ENCODE measurements at regions not wholly inside any gene's neighbourhood (a gene's known extent, or its start where the extent isn't known, plus 50 kb on each side); places are given as distances from the start of the nearest gene placed in this dataset.
A peak's percentile ranks its signal among the peaks of the same experiment; 100 is the strongest.

DNA sequence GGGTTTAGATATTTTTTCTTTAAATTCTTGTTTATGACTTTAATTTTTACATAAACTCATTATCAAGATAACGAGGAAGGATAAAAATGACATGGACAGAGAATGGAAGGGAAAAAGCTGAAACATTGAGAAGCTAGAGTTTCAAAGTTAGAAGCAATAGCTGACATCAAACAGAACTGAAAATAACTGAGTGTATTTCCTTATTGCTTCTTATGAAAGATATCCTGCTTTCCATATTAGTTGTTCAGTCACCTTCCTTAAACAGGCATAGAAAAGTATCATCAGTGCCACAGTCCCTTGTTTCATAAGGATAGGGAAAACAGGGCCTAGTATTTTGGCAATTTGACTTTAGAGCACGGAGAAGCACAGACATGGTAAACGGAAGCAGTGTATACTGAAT is 460.5 kb upstream of the GHITM start:
- H3K27ac ChIP-seq (ENCODE audit: low read depth, low read length) = no peak overlapping the region
- no peaks in the 10 kb centered on the region for H3K79me2 ChIP-seq (ENCODE audit: control insufficient read depth, insufficient read depth, low read length, poor library complexity)
- no peak overlapping the region for H3K14ac ChIP-seq (ENCODE audit: low read length)
- no peak overlapping the region for H3K4ac ChIP-seq (ENCODE audit: low read depth, low read length)
- H2BK5ac ChIP-seq (ENCODE audit: low read depth, low read length, poor library complexity) = no peak overlapping the region
- no peak overlapping the region for H3K9ac ChIP-seq (ENCODE audit: low read length)
- H2BK12ac ChIP-seq (ENCODE audit: low read length) = no peak overlapping the region
- no peak overlapping the region for H3K23ac ChIP-seq (ENCODE audit: low read length)
- H4K91ac ChIP-seq (ENCODE audit: low read depth, low read length) = no peak overlapping the region
- H4K8ac ChIP-seq (ENCODE audit: low read depth, low read length) = no peak overlapping the region
- H4K12ac ChIP-seq (ENCODE audit: low read depth, low read length) = no peak overlapping the region
- no peak overlapping the region for H3K18ac ChIP-seq (ENCODE audit: low read length)
- no peak overlapping the region for H3K4me3 ChIP-seq (ENCODE audit: low read depth, low read length)
- no peak overlapping the region for H2AFZ ChIP-seq (ENCODE audit: insufficient read depth, low read length, poor library complexity)
- H3K4me1 ChIP-seq (ENCODE audit: control insufficient read depth in 1 of 2, insufficient read depth in 2 of 2, low read length in 2 of 2) = peaks cover 2 to 5% of the 10 kb centered on the region in 2 experiments
- no peak for DNase-seq
- no CpG with 5 or more reads among the region's 3 CpGs for WGBS (ENCODE audit: extremely low coverage, insufficient coverage, insufficient read length)
- no peaks in the 10 kb centered on the region for H3K9me3 ChIP-seq (ENCODE audit: insufficient read depth, low read depth, low read length)
- H3K4me2 ChIP-seq (ENCODE audit: low read length) = no peak overlapping the region
- H3K27me3 ChIP-seq (ENCODE audit: insufficient read depth, low read length) = no peaks in the 10 kb centered on the region
- peaks cover 1% of the 10 kb centered on the region for H3K79me1 ChIP-seq (ENCODE audit: low read length)
- no peak overlapping the region for H2BK120ac ChIP-seq (ENCODE audit: insufficient read depth, low read length, poor library complexity)
- no peaks in the 10 kb centered on the region for H3K36me3 ChIP-seq (ENCODE audit: control insufficient read depth in 1 of 2, insufficient read depth in 2 of 2, low read length in 2 of 2)
- no peak overlapping the region for H2AK5ac ChIP-seq (ENCODE audit: low read length)

DNA sequence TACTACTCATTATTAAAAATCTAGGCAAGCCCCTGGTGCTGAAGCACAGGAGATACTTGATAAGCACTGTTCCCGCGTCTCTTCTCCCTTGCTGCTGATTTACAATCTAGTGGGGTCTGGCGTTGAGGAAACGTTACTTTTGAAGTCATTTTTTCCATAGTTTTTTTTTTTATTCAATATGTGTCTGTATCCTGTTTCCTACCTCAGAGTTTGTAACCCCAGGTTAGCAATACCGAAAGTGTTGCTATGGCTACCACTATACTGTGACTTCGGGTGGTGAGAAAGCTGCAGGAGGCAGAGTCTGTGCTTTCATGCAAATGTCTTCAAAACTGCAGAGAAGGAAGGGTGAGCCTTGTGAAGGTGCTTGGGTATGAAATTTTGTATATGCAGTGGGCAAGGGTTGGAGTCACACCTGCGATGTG is 458.8 kb upstream of the GHITM start:
- Histone ChIP-seq H3K4me1 (ENCODE audit: control insufficient read depth in 1 of 2, insufficient read depth in 2 of 2, low read length in 2 of 2) (peaks cover 2 to 5% of the 10 kb centered on the region in 2 experiments), H4K8ac (ENCODE audit: low read depth, low read length) (no peak overlapping the region), H2AK5ac (ENCODE audit: low read length) (no peak overlapping the region), H2AFZ (ENCODE audit: insufficient read depth, low read length, poor library complexity) (no peak overlapping the region), H3K79me1 (ENCODE audit: low read length) (peaks cover 1% of the 10 kb centered on the region), H2BK5ac (ENCODE audit: low read depth, low read length, poor library complexity) (no peak overlapping the region), H3K14ac (ENCODE audit: low read length) (no peak overlapping the region), H3K4me3 (ENCODE audit: low read depth, low read length) (no peak overlapping the region), H3K4ac (ENCODE audit: low read depth, low read length) (no peak overlapping the region), H3K23ac (ENCODE audit: low read length) (no peak overlapping the region), H4K12ac (ENCODE audit: low read depth, low read length) (no peak overlapping the region), H3K9ac (ENCODE audit: low read length) (no peak overlapping the region), H4K91ac (ENCODE audit: low read depth, low read length) (no peak overlapping the region), H3K4me2 (ENCODE audit: low read length) (no peak overlapping the region), H3K79me2 (ENCODE audit: control insufficient read depth, insufficient read depth, low read length, poor library complexity) (no peaks in the 10 kb centered on the region), H3K18ac (ENCODE audit: low read length) (no peak overlapping the region), H3K27me3 (ENCODE audit: insufficient read depth, low read length) (no peaks in the 10 kb centered on the region), H3K36me3 (ENCODE audit: control insufficient read depth in 1 of 2, insufficient read depth in 2 of 2, low read length in 2 of 2) (no peaks in the 10 kb centered on the region), H3K9me3 (ENCODE audit: insufficient read depth, low read depth, low read length) (no peaks in the 10 kb centered on the region), H2BK120ac (ENCODE audit: insufficient read depth, low read length, poor library complexity) (no peak overlapping the region), H3K27ac (ENCODE audit: low read depth, low read length) (no peak overlapping the region), H2BK12ac (ENCODE audit: low read length) (no peak overlapping the region)
- no CpG with 5 or more reads among the region's 7 CpGs for WGBS (ENCODE audit: extremely low coverage, insufficient coverage, insufficient read length)
- DNase-seq = no peak

DNA sequence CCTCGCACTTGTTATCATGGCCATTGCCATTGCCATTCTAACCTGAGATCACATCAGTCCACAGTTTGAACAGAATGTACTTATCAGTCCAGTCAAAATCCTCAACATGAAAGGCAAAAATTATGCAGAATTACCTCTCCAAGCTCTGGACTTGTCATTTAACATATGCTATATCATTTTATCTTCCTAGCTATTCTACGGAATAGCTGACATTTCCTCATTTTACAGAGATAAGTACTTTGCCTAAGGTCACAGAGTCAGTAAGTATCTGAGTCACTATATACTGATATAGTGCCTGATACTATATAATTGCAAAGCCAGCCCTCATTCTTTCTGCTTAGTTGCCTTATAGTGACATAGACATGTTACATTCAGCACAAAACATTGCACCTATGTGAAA is 456.9 kb upstream of the GHITM start:
- Histone ChIP-seq H3K4me3 (ENCODE audit: low read depth, low read length) (no peak overlapping the region), H2AFZ (ENCODE audit: insufficient read depth, low read length, poor library complexity) (no peak overlapping the region), H3K14ac (ENCODE audit: low read length) (no peak overlapping the region), H4K91ac (ENCODE audit: low read depth, low read length) (no peak overlapping the region), H2BK5ac (ENCODE audit: low read depth, low read length, poor library complexity) (no peak overlapping the region), H3K9ac (ENCODE audit: low read length) (no peak overlapping the region), H2AK5ac (ENCODE audit: low read length) (no peak overlapping the region), H3K27ac (ENCODE audit: low read depth, low read length) (no peak overlapping the region), H3K79me1 (ENCODE audit: low read length) (peaks cover 1% of the 10 kb centered on the region), H3K36me3 (ENCODE audit: control insufficient read depth in 1 of 2, insufficient read depth in 2 of 2, low read length in 2 of 2) (no peaks in the 10 kb centered on the region), H3K4me2 (ENCODE audit: low read length) (no peak overlapping the region), H3K18ac (ENCODE audit: low read length) (no peak overlapping the region), H4K8ac (ENCODE audit: low read depth, low read length) (no peak overlapping the region), H3K9me3 (ENCODE audit: insufficient read depth, low read depth, low read length) (no peaks in the 10 kb centered on the region), H3K4me1 (ENCODE audit: control insufficient read depth in 1 of 2, insufficient read depth in 2 of 2, low read length in 2 of 2) (peaks cover 2 to 5% of the 10 kb centered on the region in 2 experiments), H2BK120ac (ENCODE audit: insufficient read depth, low read length, poor library complexity) (no peak overlapping the region), H2BK12ac (ENCODE audit: low read length) (no peak overlapping the region), H3K27me3 (ENCODE audit: insufficient read depth, low read length) (no peaks in the 10 kb centered on the region), H4K12ac (ENCODE audit: low read depth, low read length) (no peak overlapping the region), H3K4ac (ENCODE audit: low read depth, low read length) (no peak overlapping the region), H3K23ac (ENCODE audit: low read length) (no peak overlapping the region), H3K79me2 (ENCODE audit: control insufficient read depth, insufficient read depth, low read length, poor library complexity) (no peaks in the 10 kb centered on the region)
- WGBS (ENCODE audit: extremely low coverage, insufficient coverage, insufficient read length) = no CpG with 5 or more reads among the region's 2 CpGs
- peak; percentile 42 to 93 for DNase-seq

DNA sequence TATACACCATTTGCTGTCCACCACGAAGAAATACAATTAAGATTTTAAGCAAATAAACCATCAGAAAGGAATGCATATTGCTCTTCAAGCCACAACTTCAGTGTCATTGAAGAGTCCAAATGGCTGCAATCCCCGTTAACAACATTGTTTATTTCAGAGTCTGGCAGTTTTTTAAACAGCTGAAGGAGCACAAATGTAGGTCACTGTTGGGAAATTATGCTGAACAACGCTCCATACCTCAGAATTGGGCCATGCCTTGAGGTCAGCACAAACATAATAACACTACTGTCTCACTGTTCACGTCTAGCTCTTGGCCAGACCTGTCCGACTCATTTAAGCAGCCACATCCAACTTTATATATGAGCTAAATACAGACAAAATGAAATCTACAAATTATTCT is 453.9 kb upstream of the GHITM start:
- no peak overlapping the region for H4K12ac ChIP-seq (ENCODE audit: low read depth, low read length)
- no peaks in the 10 kb centered on the region for H3K36me3 ChIP-seq (ENCODE audit: control insufficient read depth in 1 of 2, insufficient read depth in 2 of 2, low read length in 2 of 2)
- no peak overlapping the region for H3K18ac ChIP-seq (ENCODE audit: low read length)
- H3K4me1 ChIP-seq (ENCODE audit: control insufficient read depth in 1 of 2, insufficient read depth in 2 of 2, low read length in 2 of 2) = no peaks in the 10 kb centered on the region
- no peaks in the 10 kb centered on the region for H3K27me3 ChIP-seq (ENCODE audit: insufficient read depth, low read length)
- no peak overlapping the region for H2AK5ac ChIP-seq (ENCODE audit: low read length)
- DNase-seq = no peak
- H3K23ac ChIP-seq (ENCODE audit: low read length) = no peak overlapping the region
- no peak overlapping the region for H4K8ac ChIP-seq (ENCODE audit: low read depth, low read length)
- no peak overlapping the region for H3K14ac ChIP-seq (ENCODE audit: low read length)
- H3K4me3 ChIP-seq (ENCODE audit: low read depth, low read length) = no peak overlapping the region
- WGBS (ENCODE audit: extremely low coverage, insufficient coverage, insufficient read length) = no CpG with 5 or more reads among the region's 5 CpGs
- no peak overlapping the region for H3K27ac ChIP-seq (ENCODE audit: low read depth, low read length)
- no peak overlapping the region for H4K91ac ChIP-seq (ENCODE audit: low read depth, low read length)
- H2AFZ ChIP-seq (ENCODE audit: insufficient read depth, low read length, poor library complexity) = no peak overlapping the region
- H3K4ac ChIP-seq (ENCODE audit: low read depth, low read length) = no peak overlapping the region
- no peak overlapping the region for H3K9ac ChIP-seq (ENCODE audit: low read length)
- H3K4me2 ChIP-seq (ENCODE audit: low read length) = no peak overlapping the region
- H2BK120ac ChIP-seq (ENCODE audit: insufficient read depth, low read length, poor library complexity) = no peak overlapping the region
- H2BK12ac ChIP-seq (ENCODE audit: low read length) = no peak overlapping the region
- no peak overlapping the region for H2BK5ac ChIP-seq (ENCODE audit: low read depth, low read length, poor library complexity)
- no peaks in the 10 kb centered on the region for H3K79me1 ChIP-seq (ENCODE audit: low read length)
- no peaks in the 10 kb centered on the region for H3K9me3 ChIP-seq (ENCODE audit: insufficient read depth, low read depth, low read length)
- H3K79me2 ChIP-seq (ENCODE audit: control insufficient read depth, insufficient read depth, low read length, poor library complexity) = no peaks in the 10 kb centered on the region
